ENCODE measurements at regions not wholly inside any gene's neighbourhood (a gene's known extent, or its start where the extent isn't known, plus 50 kb on each side); places are given as distances from the start of the nearest gene placed in this dataset.
"Not testable (repeated sequence)": the region's sequence is repeated elsewhere in the genome, so short reads cannot be mapped to it uniquely, and the experiment has no call there.

GRCh38 chr1:189628857-189629256 lies 848.8 kb downstream of the BRINP3 start:
- no peak for DNase-seq (ENCODE audit: low read depth)

GRCh38 chr1:189633658-189634057 lies 844.0 kb downstream of the BRINP3 start:
- DNase-seq (ENCODE audit: low read depth) = no peak

DNA sequence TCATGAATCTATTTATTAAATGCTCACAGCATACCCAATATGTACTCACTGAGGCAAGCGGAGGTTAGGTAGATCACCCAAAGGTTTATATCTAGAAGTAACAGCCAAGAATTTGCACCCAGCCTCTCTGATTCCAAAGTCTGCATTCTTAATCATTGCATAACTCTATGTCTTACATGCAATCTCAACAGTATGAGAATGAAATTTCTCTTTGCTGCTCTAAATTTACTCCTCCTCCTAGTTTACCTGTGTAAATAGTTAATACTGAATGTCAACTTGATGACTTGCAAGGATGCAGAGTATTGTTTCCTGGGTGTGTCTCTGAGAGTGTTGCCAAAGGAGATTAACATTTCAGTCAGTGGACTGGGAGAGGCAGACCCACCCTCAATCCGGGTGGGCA lies 840.6 kb downstream of the BRINP3 start:
- no peak for DNase-seq (ENCODE audit: low read depth)

- not testable (repeated sequence) for DNase-seq (ENCODE audit: low read depth)
These were observed 833.5 kb downstream of the BRINP3 start for GRCh38 chr1:189644156-189644555.

DNA sequence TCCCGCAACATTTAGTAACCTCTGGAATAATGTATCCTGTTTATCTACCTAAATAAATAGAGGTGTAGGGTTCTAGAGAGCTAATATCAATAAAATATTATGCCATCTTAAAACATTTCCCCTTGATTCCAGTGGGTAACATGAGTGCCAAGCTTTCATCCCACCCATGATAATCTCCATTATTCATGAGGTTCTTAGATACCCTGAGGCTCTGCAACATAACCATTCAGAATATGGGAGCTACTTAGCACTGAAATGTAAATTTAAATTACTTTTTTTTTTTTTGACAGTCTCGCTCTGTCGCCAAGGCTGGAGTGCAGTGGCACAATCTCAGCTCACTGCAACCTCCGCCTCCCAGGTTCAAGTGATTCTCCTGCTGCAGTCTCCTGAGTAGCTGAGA lies 832.7 kb downstream of the BRINP3 start:
- DNase-seq (ENCODE audit: low read depth) = no peak

DNA sequence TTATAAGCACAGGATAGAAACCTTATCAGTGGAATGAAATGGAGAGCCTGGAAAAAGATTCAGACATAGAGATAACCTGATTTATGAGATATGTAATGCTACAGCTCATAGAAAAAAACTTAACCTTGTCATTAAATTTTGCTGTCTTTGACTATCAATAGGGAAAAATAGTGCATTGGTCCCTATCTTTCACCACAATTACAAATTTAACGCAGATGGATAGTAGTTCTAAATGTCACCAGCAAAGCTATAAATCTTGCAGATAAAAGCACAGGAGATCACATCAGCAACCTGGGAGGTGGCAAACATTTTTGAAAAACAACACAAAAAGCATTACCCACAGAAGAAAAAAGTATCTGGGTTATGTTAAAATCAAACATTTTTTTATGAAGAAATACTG lies 831.6 kb downstream of the BRINP3 start:
- DNase-seq (ENCODE audit: low read depth) = no peak

GRCh38 chr1:189654906-189655305 lies 822.8 kb downstream of the BRINP3 start:
- no peak for DNase-seq (ENCODE audit: low read depth)

GRCh38 chr1:189656628-189657530 lies 820.8 kb downstream of the BRINP3 start:
- DNase-seq (ENCODE audit: low read depth) = no peak

GRCh38 chr1:189657715-189658114 lies 819.9 kb downstream of the BRINP3 start:
- no peak for DNase-seq (ENCODE audit: low read depth)

DNA sequence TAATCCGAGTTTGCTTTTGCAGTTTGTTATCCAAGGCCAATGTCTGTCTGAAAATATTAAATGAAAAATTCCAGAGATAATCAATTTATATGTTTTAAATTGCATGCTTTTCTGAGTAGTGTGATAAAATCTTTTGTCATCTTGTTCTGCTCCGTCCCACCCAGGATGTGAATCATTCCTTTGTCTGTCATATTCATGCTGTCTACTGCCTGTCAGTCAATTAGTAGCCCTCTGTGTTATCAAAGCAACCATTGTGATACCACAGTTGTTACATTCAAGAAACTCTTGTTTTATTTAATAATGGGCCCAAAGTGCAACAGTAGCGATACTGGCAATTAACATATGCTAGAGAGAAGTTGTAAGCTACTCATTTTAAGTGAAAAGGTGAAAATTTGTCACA lies 819.3 kb downstream of the BRINP3 start:
- DNase-seq (ENCODE audit: low read depth) = no peak

DNA sequence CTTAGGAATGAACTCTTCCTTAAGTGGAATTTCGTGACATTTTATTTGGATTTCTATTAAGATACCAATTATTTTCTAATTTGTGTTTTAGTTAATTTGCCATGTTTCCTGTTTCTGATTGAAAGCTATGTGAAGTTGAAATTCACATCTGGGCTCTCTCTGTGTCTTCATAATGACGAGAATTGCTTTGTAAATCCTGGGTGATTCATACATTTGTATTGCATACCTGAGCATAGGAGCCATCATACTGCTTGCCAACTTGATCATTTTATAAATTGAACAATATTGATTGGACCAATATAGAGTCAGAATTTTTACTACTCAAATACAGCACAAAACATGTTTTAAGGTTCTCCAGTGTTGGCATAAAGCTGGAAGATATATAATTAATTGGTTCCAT lies 817.9 kb downstream of the BRINP3 start:
- DNase-seq (ENCODE audit: low read depth) = no peak

DNA sequence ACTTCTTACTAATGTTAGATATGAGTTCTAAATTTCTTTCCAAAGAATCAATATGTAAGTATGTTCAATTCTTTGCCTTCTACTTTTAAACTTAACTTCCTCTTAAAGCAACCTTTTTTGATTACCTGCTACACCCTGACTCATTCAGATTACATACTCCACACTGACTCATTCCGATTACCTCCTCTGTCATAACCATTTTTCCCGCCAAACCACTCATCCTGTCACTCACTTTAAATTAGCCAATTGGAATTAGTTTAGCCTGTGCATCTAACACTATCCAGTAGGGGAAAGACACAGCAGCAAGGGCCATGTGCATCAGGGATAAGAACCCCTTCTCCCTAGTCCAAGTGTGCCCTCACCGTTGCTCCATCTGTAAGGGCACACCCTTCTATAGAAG lies 815.5 kb downstream of the BRINP3 start:
- no peak for DNase-seq (ENCODE audit: low read depth)

DNA sequence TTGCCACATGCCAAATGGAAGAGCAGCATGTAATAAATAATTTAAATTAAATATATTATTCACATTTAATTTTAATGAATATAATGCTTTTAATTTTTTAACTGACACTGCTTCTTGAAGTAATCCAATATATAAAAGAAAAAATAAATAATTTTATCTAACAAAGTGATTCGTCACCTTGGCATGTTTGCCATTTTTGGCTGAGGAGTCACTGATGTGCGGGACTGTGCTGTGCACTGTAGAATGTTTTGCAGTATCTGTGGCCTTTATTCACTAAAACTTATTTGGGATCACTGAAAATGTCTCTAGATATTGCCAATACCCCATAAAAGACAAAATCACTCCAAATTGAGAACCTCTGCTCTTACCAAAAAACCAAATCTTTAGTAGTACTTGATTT lies 807.8 kb downstream of the BRINP3 start:
- DNase-seq (ENCODE audit: low read depth) = no peak

- no peak for DNase-seq (ENCODE audit: low read depth)
These were observed 804.4 kb downstream of the BRINP3 start for GRCh38 chr1:189673217-189673616.

DNA sequence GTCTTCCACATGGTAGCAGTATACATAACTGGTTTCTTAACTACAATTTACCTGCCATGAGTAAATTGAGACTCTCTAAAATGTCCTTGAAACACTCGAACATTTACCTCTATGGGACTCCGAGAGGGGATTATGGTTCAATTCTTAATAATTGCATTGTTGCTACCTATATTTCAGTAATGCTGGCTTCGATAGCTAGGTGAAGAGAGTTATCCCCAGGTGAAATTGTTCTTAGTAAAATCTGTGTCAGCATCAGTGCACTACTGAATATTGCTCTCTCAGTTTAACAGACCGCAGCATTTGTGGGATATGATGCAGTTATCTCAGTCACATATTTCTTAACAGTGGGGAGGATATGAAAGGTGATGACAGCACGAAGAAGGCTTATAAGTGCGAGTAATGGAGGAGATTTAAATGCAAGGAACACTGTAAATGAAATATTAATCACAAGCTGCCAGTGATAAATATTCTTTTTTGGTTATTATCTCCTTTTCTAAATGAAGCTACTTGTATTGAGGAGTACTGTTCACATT lies 801.9 kb downstream of the BRINP3 start:
- no peak for DNase-seq (ENCODE audit: low read depth)

GRCh38 chr1:189678779-189679178 lies 798.9 kb downstream of the BRINP3 start:
- DNase-seq (ENCODE audit: low read depth) = no peak

DNA sequence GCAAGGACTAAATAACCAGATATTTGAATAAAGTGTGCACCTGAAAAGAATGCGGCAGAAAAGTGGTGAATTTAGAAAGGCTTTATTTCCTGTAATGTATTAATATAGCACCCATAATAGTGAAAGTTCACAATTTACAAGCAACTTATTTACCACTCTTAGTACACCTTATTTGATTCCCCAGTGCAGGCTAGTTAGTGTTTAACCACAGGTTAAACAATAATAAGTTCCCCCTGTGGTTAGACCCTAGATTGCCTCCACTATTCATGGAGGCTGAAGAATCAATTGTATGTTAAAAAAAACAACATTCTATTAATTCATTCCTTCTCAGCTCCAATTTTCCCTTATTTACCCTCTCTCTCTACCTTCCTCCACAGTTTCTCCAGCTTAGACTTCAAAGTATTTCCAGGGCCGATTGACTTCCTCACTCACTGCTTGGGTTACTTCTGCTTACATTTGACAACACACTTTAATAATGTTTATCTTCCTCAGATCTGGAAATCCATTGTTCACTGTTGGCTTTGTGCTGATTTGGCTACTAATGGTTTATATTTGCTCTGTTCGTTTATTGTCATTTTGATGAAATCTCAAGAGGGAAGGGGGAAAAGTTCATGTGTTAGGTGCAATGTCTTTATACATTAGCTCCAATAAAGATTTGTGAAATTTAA lies 796.3 kb downstream of the BRINP3 start:
- DNase-seq (ENCODE audit: low read depth) = no peak

- DNase-seq (ENCODE audit: low read depth) = no peak
These were observed 795.1 kb downstream of the BRINP3 start for GRCh38 chr1:189682591-189682990.

DNA sequence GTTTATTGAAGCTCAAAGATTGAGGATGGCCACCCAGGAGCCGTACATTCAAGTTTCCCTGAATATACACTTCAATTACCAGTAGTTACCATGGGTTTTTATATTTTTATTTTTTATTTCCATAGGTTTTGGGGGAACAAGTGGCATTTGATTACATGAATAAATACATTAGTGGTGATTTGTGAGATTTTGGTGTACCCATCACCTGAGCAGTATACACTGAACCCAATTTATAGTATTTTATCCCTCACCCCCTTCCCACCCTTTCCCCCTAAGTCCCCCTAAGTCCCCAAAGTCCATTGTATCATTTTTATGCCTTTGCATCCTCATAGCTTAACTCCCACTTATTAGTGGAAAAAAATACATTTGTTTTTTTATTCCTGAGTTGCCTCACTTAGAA lies 791.4 kb downstream of the BRINP3 start:
- no peak for DNase-seq (ENCODE audit: low read depth)

- no peak for DNase-seq (ENCODE audit: low read depth)
These were observed 784.5 kb downstream of the BRINP3 start for GRCh38 chr1:189693140-189693539.

- DNase-seq (ENCODE audit: low read depth) = no peak
These were observed 781.4 kb downstream of the BRINP3 start for GRCh38 chr1:189696297-189696696.

- no peak for DNase-seq (ENCODE audit: low read depth)
These were observed 780.6 kb downstream of the BRINP3 start for GRCh38 chr1:189697113-189697512.

DNA sequence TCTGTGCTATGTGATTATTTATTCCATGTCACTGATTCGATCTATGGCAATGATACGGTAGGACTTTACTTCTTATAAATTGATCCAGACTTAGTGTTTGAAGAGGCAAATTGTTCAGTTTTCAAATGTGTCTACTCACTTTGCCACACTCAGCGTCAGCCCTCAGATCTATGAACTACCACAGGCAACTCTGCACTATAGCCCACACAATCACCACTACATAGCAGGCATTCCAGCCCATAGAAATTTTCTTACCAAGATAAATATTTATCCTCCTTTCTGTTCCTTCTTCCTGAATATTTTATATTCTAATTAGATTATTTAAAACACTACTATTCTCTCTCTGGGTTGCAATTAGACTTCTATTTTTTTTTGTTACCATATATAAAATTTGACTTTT lies 776.1 kb downstream of the BRINP3 start:
- no peak for DNase-seq (ENCODE audit: low read depth)

Measured in RPMI7951 (cell line).